ENCODE measurements at regions not wholly inside any gene's neighbourhood (a gene's known extent, or its start where the extent isn't known, plus 50 kb on each side); places are given as distances from the start of the nearest gene placed in this dataset.

GRCh38 chr4:137090951-137091350 is 441.3 kb downstream of the PCDH18 start:
- no peak overlapping the region for H3K27ac Mint-ChIP-seq
- Histone ChIP-seq H3K27me3 (ENCODE audit: control insufficient read depth, insufficient read depth, low read length) (no peaks in the 10 kb centered on the region), H3K4me3 (ENCODE audit: low read depth, low read length) (no peak overlapping the region), H3K27ac (ENCODE audit: insufficient read depth, low read length, poor library complexity, severe bottlenecking) (no peak overlapping the region), H3K36me3 (ENCODE audit: control insufficient read depth, insufficient read depth, low read length) (no peaks in the 10 kb centered on the region), H3K9me3 (ENCODE audit: control insufficient read depth in 2 of 2, low read length in 2 of 2) (peaks cover 5 to 6% of the 10 kb centered on the region in 2 experiments), H3K4me1 (ENCODE audit: control insufficient read depth, insufficient read depth, low read length, poor library complexity, severe bottlenecking) (no peaks in the 10 kb centered on the region)
- ATAC-seq (ENCODE audit: low read depth in 2 of 2) (no peak), DNase-seq (no peak)
- no peaks in the 10 kb centered on the region for H3K27me3 Mint-ChIP-seq
- H3K9me3 Mint-ChIP-seq = peaks cover 0 to 14% (median 8%) of the 10 kb centered on the region in 7 donors
- no peaks in the 10 kb centered on the region for H3K4me1 Mint-ChIP-seq
- H3K4me3 Mint-ChIP-seq = no peak overlapping the region
- H3K36me3 Mint-ChIP-seq = no peaks in the 10 kb centered on the region

GRCh38 chr4:137083571-137084135 is 448.6 kb downstream of the PCDH18 start:
- no peaks in the 10 kb centered on the region for H3K36me3 Mint-ChIP-seq
- H3K4me1 Mint-ChIP-seq = no peaks in the 10 kb centered on the region
- Histone ChIP-seq H3K4me3 (ENCODE audit: low read depth, low read length) (no peak overlapping the region), H3K27me3 (ENCODE audit: control insufficient read depth, insufficient read depth, low read length) (no peaks in the 10 kb centered on the region), H3K9me3 (ENCODE audit: control insufficient read depth in 2 of 2, low read length in 2 of 2) (peaks cover 0 to 2% of the 10 kb centered on the region in 2 experiments), H3K27ac (ENCODE audit: insufficient read depth, low read length, poor library complexity, severe bottlenecking) (no peak overlapping the region), H3K36me3 (ENCODE audit: control insufficient read depth, insufficient read depth, low read length) (no peaks in the 10 kb centered on the region), H3K4me1 (ENCODE audit: control insufficient read depth, insufficient read depth, low read length, poor library complexity, severe bottlenecking) (no peaks in the 10 kb centered on the region)
- no peaks in the 10 kb centered on the region for H3K27me3 Mint-ChIP-seq
- H3K9me3 Mint-ChIP-seq = peaks cover 0 to 16% (median 4%) of the 10 kb centered on the region in 7 donors
- H3K27ac Mint-ChIP-seq = no peak overlapping the region
- ATAC-seq (ENCODE audit: low read depth in 2 of 2) (no peak), DNase-seq (no peak)
- H3K4me3 Mint-ChIP-seq = no peak overlapping the region

DNA sequence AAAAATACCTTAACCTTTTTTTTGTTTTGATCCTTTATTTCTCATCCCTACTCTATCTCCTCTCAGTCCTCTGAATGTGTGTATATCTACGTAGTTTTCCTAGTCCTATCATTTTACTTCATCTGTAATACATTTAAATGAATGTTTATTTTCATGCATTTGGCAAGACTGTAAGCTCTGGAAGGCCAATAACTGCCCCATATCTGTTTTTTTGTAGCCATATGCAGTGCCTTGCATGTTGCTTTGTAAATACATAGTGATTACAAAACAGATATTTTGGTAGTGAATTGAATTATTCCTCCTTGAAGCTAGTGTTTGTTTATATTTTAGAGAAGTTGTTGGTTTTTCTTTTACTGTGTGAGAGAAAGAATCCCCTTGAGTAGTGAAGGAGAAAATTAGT is 450.2 kb downstream of the PCDH18 start:
- Mint-ChIP-seq H3K4me1 (no peaks in the 10 kb centered on the region), H3K9me3 (peaks cover 0 to 16% (median 4%) of the 10 kb centered on the region in 7 donors), H3K36me3 (no peaks in the 10 kb centered on the region), H3K4me3 (no peak overlapping the region), H3K27ac (no peak overlapping the region), H3K27me3 (no peaks in the 10 kb centered on the region)
- no peaks in the 10 kb centered on the region for H3K4me1 ChIP-seq (ENCODE audit: control insufficient read depth, insufficient read depth, low read length, poor library complexity, severe bottlenecking)
- H3K27ac ChIP-seq (ENCODE audit: insufficient read depth, low read length, poor library complexity, severe bottlenecking) = no peak overlapping the region
- no peak for ATAC-seq (ENCODE audit: low read depth in 2 of 2)
- no peaks in the 10 kb centered on the region for H3K27me3 ChIP-seq (ENCODE audit: control insufficient read depth, insufficient read depth, low read length)
- H3K4me3 ChIP-seq (ENCODE audit: low read depth, low read length) = no peak overlapping the region
- H3K36me3 ChIP-seq (ENCODE audit: control insufficient read depth, insufficient read depth, low read length) = no peaks in the 10 kb centered on the region
- DNase-seq = no peak
- peaks cover 0 to 4% of the 10 kb centered on the region in 2 experiments for H3K9me3 ChIP-seq (ENCODE audit: control insufficient read depth in 2 of 2, low read length in 2 of 2)

DNA sequence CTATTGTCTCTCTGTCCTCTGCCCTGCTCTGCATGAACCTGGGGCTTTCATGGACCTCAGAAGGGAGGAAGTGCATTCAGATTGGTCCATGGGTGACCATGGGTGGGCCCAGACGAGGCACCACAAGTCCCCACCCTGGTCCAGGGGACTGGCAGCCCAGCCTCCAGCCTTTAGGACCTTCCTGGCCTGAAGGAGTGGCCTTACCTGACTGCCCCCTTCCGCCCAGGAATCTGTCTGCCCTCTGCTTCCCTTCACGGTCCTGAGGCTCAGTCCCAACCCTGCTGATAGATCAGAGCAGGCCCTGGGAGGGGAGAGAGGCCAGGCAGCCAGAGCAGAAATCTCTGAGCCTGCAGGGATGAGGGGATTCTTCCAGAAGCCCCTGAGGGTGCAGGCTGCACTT is 455.4 kb downstream of the PCDH18 start:
- H3K27me3 ChIP-seq (ENCODE audit: control insufficient read depth, insufficient read depth, low read length) = no peaks in the 10 kb centered on the region
- H3K36me3 Mint-ChIP-seq = no peaks in the 10 kb centered on the region
- H3K9me3 ChIP-seq (ENCODE audit: control insufficient read depth in 2 of 2, low read length in 2 of 2) = peaks cover 0 to 2% of the 10 kb centered on the region in 2 experiments
- H3K27ac ChIP-seq (ENCODE audit: insufficient read depth, low read length, poor library complexity, severe bottlenecking) = no peak overlapping the region
- H3K4me1 ChIP-seq (ENCODE audit: control insufficient read depth, insufficient read depth, low read length, poor library complexity, severe bottlenecking) = no peaks in the 10 kb centered on the region
- no peak overlapping the region for H3K27ac Mint-ChIP-seq
- no peak overlapping the region for H3K4me3 Mint-ChIP-seq
- no peaks in the 10 kb centered on the region for H3K4me1 Mint-ChIP-seq
- ATAC-seq (ENCODE audit: low read depth in 2 of 2) (no peak), DNase-seq (no peak)
- H3K36me3 ChIP-seq (ENCODE audit: control insufficient read depth, insufficient read depth, low read length) = no peaks in the 10 kb centered on the region
- H3K27me3 Mint-ChIP-seq = no peaks in the 10 kb centered on the region
- H3K4me3 ChIP-seq (ENCODE audit: low read depth, low read length) = no peak overlapping the region
- H3K9me3 Mint-ChIP-seq = peaks cover 0 to 13% (median 7%) of the 10 kb centered on the region in 7 donors

DNA sequence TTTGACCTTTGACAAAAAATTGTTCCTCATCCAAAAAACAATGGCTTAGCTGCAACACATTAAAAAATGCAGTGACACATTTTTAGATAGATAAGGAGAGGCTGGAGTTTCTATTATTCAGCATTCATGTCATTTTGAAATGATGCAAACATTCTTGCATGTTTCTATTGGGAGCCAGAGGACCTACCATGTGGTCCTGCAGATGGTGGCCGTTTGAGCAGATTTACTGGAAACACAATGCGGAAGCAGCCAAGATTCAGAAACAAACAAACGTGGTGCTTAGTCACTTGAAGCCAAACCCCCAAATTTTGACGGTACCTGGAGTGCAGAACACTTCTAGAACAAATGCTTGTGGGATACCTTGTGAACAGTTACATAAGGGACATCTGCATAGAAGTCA is 456.7 kb downstream of the PCDH18 start:
- Histone ChIP-seq H3K4me3 (ENCODE audit: low read depth, low read length) (no peak overlapping the region), H3K4me1 (ENCODE audit: control insufficient read depth, insufficient read depth, low read length, poor library complexity, severe bottlenecking) (no peaks in the 10 kb centered on the region), H3K27ac (ENCODE audit: insufficient read depth, low read length, poor library complexity, severe bottlenecking) (no peak overlapping the region), H3K9me3 (ENCODE audit: control insufficient read depth in 2 of 2, low read length in 2 of 2) (peaks cover 0 to 5% of the 10 kb centered on the region in 2 experiments), H3K36me3 (ENCODE audit: control insufficient read depth, insufficient read depth, low read length) (no peaks in the 10 kb centered on the region), H3K27me3 (ENCODE audit: control insufficient read depth, insufficient read depth, low read length) (no peaks in the 10 kb centered on the region)
- Mint-ChIP-seq H3K9me3 (peaks cover 1 to 17% (median 7%) of the 10 kb centered on the region in 7 donors), H3K27me3 (no peaks in the 10 kb centered on the region), H3K4me3 (no peak overlapping the region), H3K27ac (no peak overlapping the region), H3K4me1 (no peaks in the 10 kb centered on the region), H3K36me3 (no peaks in the 10 kb centered on the region)
- no peak for ATAC-seq (ENCODE audit: low read depth in 2 of 2)
- no peak for DNase-seq

DNA sequence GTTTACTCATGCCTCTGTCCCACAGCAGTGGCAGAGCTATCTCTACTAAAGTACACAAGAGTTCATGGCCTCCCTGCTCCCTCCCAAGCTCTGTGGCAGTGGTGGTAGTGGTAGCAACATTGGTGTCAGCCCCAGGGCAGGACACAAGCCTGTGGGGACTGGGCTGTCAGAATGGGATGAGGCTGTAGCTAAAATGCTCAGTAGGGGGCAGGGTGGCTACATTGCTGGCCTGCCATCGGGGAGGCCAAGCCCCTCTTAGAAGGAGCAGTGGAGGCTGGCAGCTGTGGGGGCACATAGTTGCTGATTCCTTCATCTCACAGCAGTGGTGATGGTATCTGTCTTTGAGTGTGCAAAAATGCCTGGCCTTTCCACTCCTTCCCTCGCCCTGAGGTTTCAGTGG is 461.7 kb downstream of the PCDH18 start:
- H3K36me3 Mint-ChIP-seq = no peaks in the 10 kb centered on the region
- ATAC-seq (ENCODE audit: low read depth in 2 of 2) = no peak
- H3K36me3 ChIP-seq (ENCODE audit: control insufficient read depth, insufficient read depth, low read length) = no peaks in the 10 kb centered on the region
- H3K9me3 Mint-ChIP-seq = peaks cover 7 to 29% (median 13%) of the 10 kb centered on the region in 7 donors
- no peaks in the 10 kb centered on the region for H3K4me1 ChIP-seq (ENCODE audit: control insufficient read depth, insufficient read depth, low read length, poor library complexity, severe bottlenecking)
- H3K27me3 ChIP-seq (ENCODE audit: control insufficient read depth, insufficient read depth, low read length) = no peaks in the 10 kb centered on the region
- H3K4me1 Mint-ChIP-seq = no peaks in the 10 kb centered on the region
- H3K27ac Mint-ChIP-seq = no peak overlapping the region
- no peak for DNase-seq
- no peak overlapping the region for H3K4me3 Mint-ChIP-seq
- no peaks in the 10 kb centered on the region for H3K27me3 Mint-ChIP-seq
- no peak overlapping the region for H3K4me3 ChIP-seq (ENCODE audit: low read depth, low read length)
- peaks cover 0 to 3% of the 10 kb centered on the region in 2 experiments for H3K9me3 ChIP-seq (ENCODE audit: control insufficient read depth in 2 of 2, low read length in 2 of 2)
- no peak overlapping the region for H3K27ac ChIP-seq (ENCODE audit: insufficient read depth, low read length, poor library complexity, severe bottlenecking)

DNA sequence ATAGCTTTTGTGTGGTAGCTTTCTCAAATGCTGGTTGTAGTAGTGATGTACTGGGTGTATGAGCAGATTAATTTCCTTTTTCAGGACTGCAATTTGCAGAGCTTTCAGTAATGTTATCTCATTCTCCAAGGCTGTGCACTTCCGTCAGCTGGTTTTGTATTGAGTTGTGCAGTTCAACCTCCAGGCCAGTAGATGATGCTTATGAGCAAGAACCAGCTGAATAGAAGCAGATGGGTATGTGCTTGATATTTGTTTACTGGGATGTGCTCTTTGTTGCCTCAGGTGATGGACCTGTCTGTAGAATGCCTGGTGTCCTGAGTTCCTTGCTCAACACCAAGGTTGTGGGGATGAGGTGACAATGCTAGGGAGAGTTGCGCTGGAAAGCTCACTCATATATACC is 462.8 kb downstream of the PCDH18 start:
- H3K27ac ChIP-seq (ENCODE audit: insufficient read depth, low read length, poor library complexity, severe bottlenecking) = no peak overlapping the region
- peaks cover 0 to 3% of the 10 kb centered on the region in 2 experiments for H3K9me3 ChIP-seq (ENCODE audit: control insufficient read depth in 2 of 2, low read length in 2 of 2)
- DNase-seq (no peak), ATAC-seq (ENCODE audit: low read depth in 2 of 2) (no peak)
- H3K4me1 ChIP-seq (ENCODE audit: control insufficient read depth, insufficient read depth, low read length, poor library complexity, severe bottlenecking) = no peaks in the 10 kb centered on the region
- no peaks in the 10 kb centered on the region for H3K27me3 ChIP-seq (ENCODE audit: control insufficient read depth, insufficient read depth, low read length)
- H3K27me3 Mint-ChIP-seq = no peaks in the 10 kb centered on the region
- no peaks in the 10 kb centered on the region for H3K36me3 Mint-ChIP-seq
- H3K9me3 Mint-ChIP-seq = peaks cover 7 to 28% (median 15%) of the 10 kb centered on the region in 7 donors
- H3K27ac Mint-ChIP-seq = no peak overlapping the region
- no peaks in the 10 kb centered on the region for H3K36me3 ChIP-seq (ENCODE audit: control insufficient read depth, insufficient read depth, low read length)
- H3K4me3 Mint-ChIP-seq = no peak overlapping the region
- no peak overlapping the region for H3K4me3 ChIP-seq (ENCODE audit: low read depth, low read length)
- no peaks in the 10 kb centered on the region for H3K4me1 Mint-ChIP-seq

DNA sequence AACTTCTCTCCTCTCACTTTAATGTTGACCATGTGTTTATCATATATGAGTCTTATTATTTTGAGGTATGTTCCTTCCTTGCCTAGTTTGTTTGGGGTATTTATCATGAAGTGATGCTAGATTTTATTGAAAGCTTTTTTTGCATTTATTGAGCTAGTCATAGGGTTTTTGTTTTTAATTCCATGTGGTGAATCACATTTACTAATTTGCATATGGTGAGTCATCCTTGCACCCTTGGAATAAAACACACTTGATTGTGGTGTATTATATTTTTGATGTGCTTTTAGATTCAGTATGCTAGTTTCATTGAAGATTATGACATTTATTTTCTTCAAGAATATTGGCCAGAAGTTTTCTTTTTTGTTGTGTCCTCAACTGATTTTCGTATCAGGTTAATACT is 464.6 kb downstream of the PCDH18 start:
- Histone ChIP-seq H3K36me3 (ENCODE audit: control insufficient read depth, insufficient read depth, low read length) (no peaks in the 10 kb centered on the region), H3K27ac (ENCODE audit: insufficient read depth, low read length, poor library complexity, severe bottlenecking) (no peak overlapping the region), H3K27me3 (ENCODE audit: control insufficient read depth, insufficient read depth, low read length) (no peaks in the 10 kb centered on the region), H3K4me3 (ENCODE audit: low read depth, low read length) (no peak overlapping the region), H3K4me1 (ENCODE audit: control insufficient read depth, insufficient read depth, low read length, poor library complexity, severe bottlenecking) (no peaks in the 10 kb centered on the region), H3K9me3 (ENCODE audit: control insufficient read depth in 2 of 2, low read length in 2 of 2) (peaks cover 0 to 3% of the 10 kb centered on the region in 2 experiments)
- no peak for ATAC-seq (ENCODE audit: low read depth in 2 of 2)
- H3K27me3 Mint-ChIP-seq = no peaks in the 10 kb centered on the region
- no peaks in the 10 kb centered on the region for H3K4me1 Mint-ChIP-seq
- peaks cover 7 to 32% (median 17%) of the 10 kb centered on the region in 7 donors for H3K9me3 Mint-ChIP-seq
- H3K27ac Mint-ChIP-seq = no peak overlapping the region
- DNase-seq = no peak
- H3K4me3 Mint-ChIP-seq = no peak overlapping the region
- H3K36me3 Mint-ChIP-seq = no peaks in the 10 kb centered on the region

Data from CD4-positive, CD25-positive, alpha-beta regulatory T cell (primary cell).